GM19351 (cell line): ENCODE measurements at regions not wholly inside any gene's neighbourhood (a gene's known extent, or its start where the extent isn't known, plus 50 kb on each side); places are given as distances from the start of the nearest gene placed in this dataset.

ENCODE experiments used
- ATAC-seq: cut with Tn5 transposase; IDR thresholded peaks from one replicate; pipeline ENCODE4 v1.9.1; 2021; ENCODE audit warnings: mild to moderate bottlenecking, moderate library complexity; ENCODE audit not compliant: unreplicated experiment

- ATAC-seq: no peak
Observed at GRCh38 chr12:13451776-13452175, 255.2 kb downstream of the EMP1 start.

GRCh38 chr12:13450231-13451080, 253.9 kb downstream of the EMP1 start:
- ATAC-seq: no peak

GRCh38 chr12:13444076-13444475, 247.6 kb downstream of the EMP1 start:
- ATAC-seq: no peak

GRCh38 chr12:13443498-13443897, 247.0 kb downstream of the EMP1 start:
- no peak for ATAC-seq

- no peak for ATAC-seq
Observed at GRCh38 chr12:13443028-13443427, 246.5 kb downstream of the EMP1 start.

GRCh38 chr12:13442457-13442856, 245.9 kb downstream of the EMP1 start:
- ATAC-seq: no peak

GRCh38 chr12:13440844-13441243, 244.3 kb downstream of the EMP1 start:
- ATAC-seq: no peak

- no peak for ATAC-seq
Observed at GRCh38 chr12:13437541-13437940, 241.0 kb downstream of the EMP1 start.

- no peak for ATAC-seq
Observed at GRCh38 chr12:13436696-13437391, 240.3 kb downstream of the EMP1 start.

- ATAC-seq: no peak
Observed at GRCh38 chr12:13436182-13436581, 239.7 kb downstream of the EMP1 start.

- no peak for ATAC-seq
Observed at GRCh38 chr12:13435235-13435933, 238.9 kb downstream of the EMP1 start.

- ATAC-seq: no peak
Observed at GRCh38 chr12:13433768-13434167, 237.2 kb downstream of the EMP1 start.

- ATAC-seq: no peak
Observed at GRCh38 chr12:13431041-13431440, 234.5 kb downstream of the EMP1 start.

- no peak for ATAC-seq
Observed at GRCh38 chr12:13428538-13429265, 232.2 kb downstream of the EMP1 start.

GRCh38 chr12:13425766-13426165, 229.2 kb downstream of the EMP1 start:
- ATAC-seq: no peak

- no peak for ATAC-seq
Observed at GRCh38 chr12:13422291-13422690, 225.8 kb downstream of the EMP1 start.

- ATAC-seq: no peak
Observed at GRCh38 chr12:13417516-13417915, 221.0 kb downstream of the EMP1 start.

- ATAC-seq: no peak
Observed at GRCh38 chr12:13411287-13411686, 214.8 kb downstream of the EMP1 start.

- ATAC-seq: no peak
Observed at GRCh38 chr12:13405961-13406703, 209.6 kb downstream of the EMP1 start.
